Immature natural killer cell (primary cell): ENCODE measurements at regions not wholly inside any gene's neighbourhood (a gene's known extent, or its start where the extent isn't known, plus 50 kb on each side); places are given as distances from the start of the nearest gene placed in this dataset.

Experiments
- DNase-seq, 3 donors: peaks; one replicate each; pipeline ENCODE4 v3.0.0; 2022; ENCODE audit warnings: mixed read lengths in 1 of 3
- H3K27ac Mint-ChIP-seq, 6 donors: one replicate each; pipeline ENCODE4 v1.8.0; 2020; ENCODE audit warnings: mixed read lengths in 6 of 6, mild to moderate bottlenecking in 5 of 6, inconsistent platforms in 4 of 6, moderate library complexity in 3 of 6
- H3K27me3 Mint-ChIP-seq, 3 donors: one replicate each; pipeline ENCODE4 v1.8.0; 2020 to 2021; ENCODE audit warnings: low read depth in 3 of 3, mild to moderate bottlenecking in 3 of 3, mixed read lengths in 3 of 3, moderate library complexity in 3 of 3, inconsistent platforms in 1 of 3
- H3K36me3 Mint-ChIP-seq, 3 donors: one replicate each; pipeline ENCODE4 v1.8.0; 2020; ENCODE audit warnings: mixed read lengths in 3 of 3, inconsistent platforms in 2 of 3, mild to moderate bottlenecking in 2 of 3
- H3K4me1 Mint-ChIP-seq, 2 donors: one replicate each; pipeline ENCODE4 v1.8.0; 2020; ENCODE audit warnings: inconsistent platforms in 2 of 2, mild to moderate bottlenecking in 2 of 2, mixed read lengths in 2 of 2, moderate library complexity in 1 of 2
- H3K4me3 Mint-ChIP-seq, 5 donors: one replicate each; pipeline ENCODE4 v1.8.0; 2020; ENCODE audit warnings: mild to moderate bottlenecking in 5 of 5, mixed read lengths in 5 of 5, inconsistent platforms in 3 of 5, moderate library complexity in 3 of 5
- H3K9me3 Mint-ChIP-seq, 6 donors: one replicate each; pipeline ENCODE4 v1.8.0; 2020; ENCODE audit warnings: mild to moderate bottlenecking in 6 of 6, mixed read lengths in 6 of 6, inconsistent platforms in 4 of 6, moderate library complexity in 3 of 6

DNA sequence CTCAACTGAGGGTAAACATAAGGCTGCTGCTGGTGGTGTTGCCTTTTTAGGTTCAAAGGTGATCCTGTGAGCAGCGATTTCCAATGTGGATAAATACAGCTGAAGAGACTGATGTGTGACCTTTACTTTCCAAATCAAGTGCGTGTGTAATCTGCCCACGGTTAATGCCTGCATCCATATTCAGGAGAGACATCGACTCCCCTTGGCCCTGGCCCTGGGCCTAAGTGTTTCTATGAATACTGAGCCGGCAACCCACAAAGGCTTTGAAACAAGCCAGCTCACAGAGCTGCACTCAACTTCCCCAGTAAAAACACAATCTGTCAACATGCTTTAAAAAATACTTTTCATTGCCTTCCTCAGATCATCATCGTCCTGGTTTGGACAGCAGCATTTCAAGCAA is 1026.6 kb downstream of the TMEM182 start:
- no peak overlapping the region for H3K4me3 Mint-ChIP-seq
- H3K36me3 Mint-ChIP-seq: peaks cover 0 to 4% (median 0%) of the 10 kb centered on the region in 3 donors

GRCh38 chr2:103788951-103789350 is 1027.1 kb downstream of the TMEM182 start:
- H3K9me3 Mint-ChIP-seq: peaks cover 2 to 43% (median 10%) of the 10 kb centered on the region in 6 donors
- H3K27ac Mint-ChIP-seq: no peak overlapping the region
- DNase-seq: no peak
- H3K4me1 Mint-ChIP-seq: no peaks in the 10 kb centered on the region
- no peak overlapping the region for H3K4me3 Mint-ChIP-seq
- H3K27me3 Mint-ChIP-seq: no peaks in the 10 kb centered on the region
- peaks cover 0 to 4% (median 0%) of the 10 kb centered on the region in 3 donors for H3K36me3 Mint-ChIP-seq

More for the DNA sequence above, 1026.6 kb downstream of the TMEM182 start:
- no peak overlapping the region for H3K27ac Mint-ChIP-seq
- peaks cover 0 to 1% (median 0%) of the 10 kb centered on the region in 3 donors for H3K27me3 Mint-ChIP-seq
- no peaks in the 10 kb centered on the region for H3K4me1 Mint-ChIP-seq
- no peak for DNase-seq
- peaks cover 2 to 45% (median 9%) of the 10 kb centered on the region in 6 donors for H3K9me3 Mint-ChIP-seq

DNA sequence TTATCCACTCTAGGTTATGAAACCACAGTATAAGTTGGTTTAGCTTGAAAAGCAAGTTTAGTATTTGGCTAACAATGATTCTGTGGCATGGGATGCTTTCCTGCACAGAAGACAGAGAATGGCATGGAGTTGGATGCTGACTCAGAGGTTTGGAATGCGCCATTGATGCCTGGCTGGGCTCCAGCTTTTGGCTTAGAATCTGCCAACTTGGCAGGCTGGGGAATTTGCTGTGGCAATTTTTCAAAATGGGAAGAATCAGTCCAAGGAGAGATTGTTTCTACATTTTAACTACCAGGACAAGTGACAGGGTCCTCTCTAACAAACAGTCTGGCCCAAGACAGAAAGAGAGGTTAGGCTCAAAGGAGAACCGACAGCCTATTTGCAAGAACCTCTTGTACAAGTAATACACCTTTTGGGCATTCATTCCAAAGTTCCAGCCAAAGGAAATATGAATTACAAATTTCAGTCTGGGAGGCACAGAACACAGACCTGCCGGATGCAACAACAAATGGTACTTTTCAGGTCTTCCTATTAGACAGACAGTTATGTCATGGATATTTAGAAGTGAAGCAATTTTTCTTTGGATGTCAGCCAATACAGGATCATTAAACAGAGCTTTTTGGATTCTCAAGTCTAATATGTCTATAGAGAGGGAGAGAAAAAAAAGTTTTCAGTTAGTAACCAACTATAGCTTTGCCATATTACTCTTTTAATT is 1027.7 kb downstream of the TMEM182 start:
- H3K4me3 Mint-ChIP-seq: no peak overlapping the region
- peaks cover 0 to 2% (median 0%) of the 10 kb centered on the region in 3 donors for H3K36me3 Mint-ChIP-seq

DNA sequence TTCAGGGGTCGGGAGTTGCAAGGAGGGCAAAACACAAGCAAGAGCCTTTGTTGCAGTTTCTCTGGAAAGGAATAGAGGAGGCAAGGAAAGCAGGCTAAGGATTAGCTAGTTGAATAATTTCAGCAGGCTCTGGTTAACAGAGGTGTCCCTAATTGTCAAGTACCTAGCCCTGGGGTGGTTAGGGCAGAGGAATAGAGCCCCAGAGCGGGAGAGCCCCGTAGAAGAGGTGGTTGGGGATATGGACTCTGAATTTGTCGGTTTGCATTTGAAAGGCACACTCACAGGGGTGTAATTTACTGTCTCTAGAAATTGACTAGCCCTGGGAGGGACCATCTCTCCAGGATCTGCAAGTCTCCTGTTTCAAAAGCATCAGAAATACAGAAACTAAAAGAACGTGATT is 1030.2 kb downstream of the TMEM182 start:
- Mint-ChIP-seq H3K9me3 (peaks cover 2 to 56% (median 17%) of the 10 kb centered on the region in 6 donors), H3K36me3 (no peaks in the 10 kb centered on the region), H3K4me1 (no peaks in the 10 kb centered on the region), H3K27ac (no peak overlapping the region), H3K4me3 (no peak overlapping the region), H3K27me3 (no peaks in the 10 kb centered on the region)
- no peak for DNase-seq

More for the DNA sequence above, 1027.7 kb downstream of the TMEM182 start:
- H3K4me1 Mint-ChIP-seq: no peaks in the 10 kb centered on the region
- H3K9me3 Mint-ChIP-seq: peaks cover 2 to 38% (median 11%) of the 10 kb centered on the region in 6 donors
- H3K27me3 Mint-ChIP-seq: no peaks in the 10 kb centered on the region
- no peak overlapping the region for H3K27ac Mint-ChIP-seq
- DNase-seq: no peak

DNA sequence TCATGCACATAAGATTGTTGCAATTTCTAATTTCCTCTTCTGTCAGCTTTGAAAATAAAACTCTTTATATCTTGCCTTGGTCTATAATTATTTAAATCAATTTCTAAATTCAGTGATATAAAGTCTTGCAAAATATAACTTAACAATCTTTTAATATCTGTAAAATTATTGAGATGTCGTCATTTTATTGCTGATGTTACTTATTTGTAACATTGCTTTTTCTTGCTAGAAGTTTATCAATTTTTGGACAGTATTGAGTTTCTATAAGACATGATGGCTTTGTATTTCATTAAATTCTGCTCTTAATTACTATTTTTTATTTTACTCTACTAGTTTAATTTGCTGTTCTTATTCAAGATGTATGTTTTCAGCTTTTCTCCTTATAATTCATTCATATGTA is 1036.5 kb downstream of the TMEM182 start:
- H3K4me1 Mint-ChIP-seq: no peaks in the 10 kb centered on the region
- DNase-seq: no peak
- peaks cover 0 to 2% (median 0%) of the 10 kb centered on the region in 3 donors for H3K27me3 Mint-ChIP-seq
- peaks cover 8 to 48% (median 13%) of the 10 kb centered on the region in 6 donors for H3K9me3 Mint-ChIP-seq
- H3K4me3 Mint-ChIP-seq: no peak overlapping the region
- H3K36me3 Mint-ChIP-seq: no peaks in the 10 kb centered on the region
- H3K27ac Mint-ChIP-seq: no peak overlapping the region

- DNase-seq: no peak
- Mint-ChIP-seq H3K36me3 (no peaks in the 10 kb centered on the region), H3K4me3 (no peak overlapping the region), H3K9me3 (peaks cover 5 to 46% (median 15%) of the 10 kb centered on the region in 6 donors), H3K27ac (no peak overlapping the region), H3K27me3 (peaks cover 0 to 2% (median 0%) of the 10 kb centered on the region in 3 donors), H3K4me1 (no peaks in the 10 kb centered on the region)
Measured at GRCh38 chr2:103804013-103804412, 1042.2 kb downstream of the TMEM182 start.

DNA sequence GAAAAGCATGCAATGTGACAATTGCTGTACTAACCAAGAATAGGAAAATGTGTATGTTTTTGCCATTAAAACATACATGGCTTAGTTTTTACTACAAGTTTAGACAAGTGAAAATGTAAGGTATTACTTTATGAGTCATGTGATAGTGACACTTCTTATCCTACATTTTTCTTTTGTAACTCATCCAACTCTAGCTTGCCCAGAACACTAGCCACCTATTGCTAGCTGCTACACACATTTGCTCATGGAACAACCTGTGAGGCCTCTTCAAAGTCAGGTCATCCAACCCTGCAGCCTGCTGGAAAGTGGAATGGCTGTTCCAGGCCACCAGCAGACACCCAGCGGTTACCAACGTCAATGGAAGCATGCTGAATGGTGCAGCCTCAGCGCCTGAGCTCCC is 1043.9 kb downstream of the TMEM182 start:
- no peak overlapping the region for H3K27ac Mint-ChIP-seq
- DNase-seq: no peak
- peaks cover 5 to 53% (median 16%) of the 10 kb centered on the region in 6 donors for H3K9me3 Mint-ChIP-seq
- no peaks in the 10 kb centered on the region for H3K4me1 Mint-ChIP-seq
- H3K4me3 Mint-ChIP-seq: no peak overlapping the region
- H3K36me3 Mint-ChIP-seq: no peaks in the 10 kb centered on the region
- H3K27me3 Mint-ChIP-seq: peaks cover 0 to 4% (median 0%) of the 10 kb centered on the region in 3 donors

DNA sequence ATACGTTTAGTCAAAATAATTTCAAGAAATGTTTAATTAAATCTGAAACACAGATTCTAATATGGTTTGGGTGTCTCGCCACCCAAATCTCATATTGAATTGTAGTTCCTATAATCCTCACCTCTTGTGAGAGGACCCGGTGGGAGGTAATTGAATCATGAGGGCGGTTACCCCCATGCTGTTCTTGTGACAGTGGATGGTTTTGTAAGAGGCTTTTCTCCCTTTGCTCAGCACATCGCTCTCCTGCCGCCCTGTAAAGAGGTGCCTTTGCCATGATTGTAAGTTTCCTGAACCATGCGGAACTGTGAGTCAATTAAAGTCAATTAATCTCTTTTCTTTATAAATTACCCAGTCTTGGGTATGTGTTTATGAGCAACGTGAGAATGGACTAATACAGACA is 1045.1 kb upstream of the POU3F3 start:
- no peak for DNase-seq
- Mint-ChIP-seq H3K4me1 (no peaks in the 10 kb centered on the region), H3K27me3 (peaks cover 0 to 4% (median 0%) of the 10 kb centered on the region in 3 donors), H3K27ac (no peak overlapping the region), H3K4me3 (no peak overlapping the region), H3K9me3 (peaks cover 3 to 40% (median 8%) of the 10 kb centered on the region in 6 donors), H3K36me3 (no peaks in the 10 kb centered on the region)

GRCh38 chr2:103809415-103809814 is 1044.5 kb upstream of the POU3F3 start:
- no peak for DNase-seq
- Mint-ChIP-seq H3K27me3 (peaks cover 0 to 4% (median 0%) of the 10 kb centered on the region in 3 donors), H3K4me3 (no peak overlapping the region), H3K9me3 (peaks cover 3 to 39% (median 8%) of the 10 kb centered on the region in 6 donors), H3K36me3 (no peaks in the 10 kb centered on the region), H3K4me1 (no peaks in the 10 kb centered on the region), H3K27ac (no peak overlapping the region)

- DNase-seq: no peak
- Mint-ChIP-seq H3K9me3 (peaks cover 3 to 39% (median 8%) of the 10 kb centered on the region in 6 donors), H3K4me1 (no peaks in the 10 kb centered on the region), H3K27ac (no peak overlapping the region), H3K27me3 (peaks cover 0 to 4% (median 0%) of the 10 kb centered on the region in 3 donors), H3K4me3 (no peak overlapping the region), H3K36me3 (no peaks in the 10 kb centered on the region)
Measured at GRCh38 chr2:103809941-103810441, 1043.9 kb upstream of the POU3F3 start.

DNA sequence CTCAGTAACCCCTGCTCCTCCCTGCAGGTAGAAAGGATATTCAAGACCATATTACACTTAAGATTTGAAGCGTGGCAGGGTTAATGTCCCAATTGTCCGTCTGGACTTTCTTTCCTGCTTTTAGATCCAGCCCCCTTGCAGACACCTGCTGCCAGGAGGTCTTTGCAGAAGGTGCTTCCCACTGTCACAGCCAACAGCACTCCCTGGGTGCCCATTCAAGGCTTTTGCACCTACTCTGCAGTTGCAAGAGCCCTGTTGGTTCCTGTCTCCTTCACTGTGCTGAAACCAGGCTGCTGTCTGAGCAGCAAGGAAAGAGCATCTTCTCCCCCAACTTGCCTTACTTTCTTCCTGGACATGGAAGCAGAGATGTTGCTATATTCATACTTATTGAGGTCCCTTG is 1043.0 kb upstream of the POU3F3 start:
- Mint-ChIP-seq H3K4me1 (no peaks in the 10 kb centered on the region), H3K27ac (no peak overlapping the region), H3K9me3 (peaks cover 3 to 47% (median 8%) of the 10 kb centered on the region in 6 donors), H3K27me3 (peaks cover 0 to 4% (median 0%) of the 10 kb centered on the region in 3 donors), H3K36me3 (no peaks in the 10 kb centered on the region), H3K4me3 (no peak overlapping the region)
- no peak for DNase-seq

DNA sequence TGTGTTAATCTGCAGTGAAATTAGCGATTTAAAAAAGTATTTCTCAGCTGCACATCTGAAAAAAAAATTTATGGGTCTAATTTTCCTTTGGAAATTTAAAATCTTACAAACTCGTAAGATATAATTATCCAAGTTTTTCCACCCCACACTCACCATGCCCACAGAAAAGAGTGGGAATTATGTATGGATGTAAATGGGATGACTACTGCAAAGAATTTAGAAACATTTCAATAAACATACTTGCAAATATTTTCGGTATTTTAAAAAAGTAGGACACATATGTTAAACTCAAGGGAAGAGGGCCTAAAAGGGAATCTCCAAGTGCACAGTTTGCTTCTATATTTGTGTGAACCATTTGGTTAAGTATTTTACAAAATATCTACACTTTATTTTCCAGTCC is 1039.9 kb upstream of the POU3F3 start:
- H3K27ac Mint-ChIP-seq: no peak overlapping the region
- no peak overlapping the region for H3K4me3 Mint-ChIP-seq
- peaks cover 0 to 6% (median 0%) of the 10 kb centered on the region in 3 donors for H3K27me3 Mint-ChIP-seq
- DNase-seq: no peak
- H3K36me3 Mint-ChIP-seq: no peaks in the 10 kb centered on the region
- no peaks in the 10 kb centered on the region for H3K4me1 Mint-ChIP-seq
- peaks cover 5 to 42% (median 12%) of the 10 kb centered on the region in 6 donors for H3K9me3 Mint-ChIP-seq

DNA sequence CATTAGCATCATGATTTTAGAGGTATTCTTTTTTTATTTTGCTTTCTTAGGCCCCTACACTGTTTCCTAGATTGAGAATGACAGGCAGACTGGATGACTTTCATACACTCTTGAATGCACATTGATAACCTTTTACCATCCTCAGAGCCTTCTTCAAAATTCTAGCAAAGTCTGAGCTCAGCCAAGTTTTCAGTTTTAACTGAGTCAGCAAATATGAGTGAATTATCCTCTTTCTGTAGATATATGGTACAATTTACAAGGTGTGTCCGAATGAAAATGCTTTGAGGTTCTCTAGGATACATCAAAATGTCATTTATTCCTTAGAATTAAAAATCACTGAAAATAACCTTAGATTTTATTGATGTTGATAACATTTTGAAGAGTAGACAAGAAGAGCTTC is 1038.2 kb upstream of the POU3F3 start:
- Mint-ChIP-seq H3K27ac (no peak overlapping the region), H3K4me3 (no peak overlapping the region), H3K4me1 (no peaks in the 10 kb centered on the region), H3K36me3 (no peaks in the 10 kb centered on the region), H3K9me3 (peaks cover 6 to 46% (median 9%) of the 10 kb centered on the region in 6 donors), H3K27me3 (peaks cover 0 to 4% (median 0%) of the 10 kb centered on the region in 3 donors)
- no peak for DNase-seq

DNA sequence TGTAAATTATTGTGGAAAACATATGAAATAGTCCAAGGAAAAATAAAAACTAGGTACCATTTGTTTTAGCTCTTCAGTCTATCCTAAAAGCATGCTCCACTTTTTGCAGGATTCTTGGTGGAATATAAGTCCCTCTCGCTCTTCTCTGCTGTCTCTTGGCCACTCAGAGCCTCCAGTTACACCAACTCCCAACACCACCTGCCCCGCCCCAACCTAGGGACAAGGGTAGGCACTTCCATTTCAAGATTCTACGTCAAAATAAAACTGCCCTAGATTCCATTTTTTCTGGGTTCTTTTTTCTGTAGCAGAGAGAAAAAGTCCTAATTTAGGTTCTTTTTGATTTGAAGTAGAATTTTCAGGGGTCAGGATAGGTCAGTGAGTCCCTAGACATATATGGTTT is 1036.2 kb upstream of the POU3F3 start:
- H3K27ac Mint-ChIP-seq: no peak overlapping the region
- H3K4me3 Mint-ChIP-seq: no peak overlapping the region
- no peak for DNase-seq
- no peaks in the 10 kb centered on the region for H3K36me3 Mint-ChIP-seq
- peaks cover 0 to 4% (median 0%) of the 10 kb centered on the region in 3 donors for H3K27me3 Mint-ChIP-seq
- H3K4me1 Mint-ChIP-seq: no peaks in the 10 kb centered on the region
- peaks cover 6 to 40% (median 11%) of the 10 kb centered on the region in 6 donors for H3K9me3 Mint-ChIP-seq
